GM18861 (cell line): ENCODE measurements at regions not wholly inside any gene's neighbourhood (a gene's known extent, or its start where the extent isn't known, plus 50 kb on each side); places are given as distances from the start of the nearest gene placed in this dataset.

Experiments used
- ATAC-seq: cut with Tn5 transposase; IDR thresholded peaks from one replicate; pipeline ENCODE4 v1.9.1; 2021; ENCODE audit not compliant: unreplicated experiment

- ATAC-seq = no peak
These were observed 60.7 kb upstream of the BCAT1 start for GRCh38 chr12:25009496-25010092.

- ATAC-seq = peak; percentile 48
These were observed 56.5 kb upstream of the BCAT1 start for GRCh38 chr12:25005376-25005775.

- peak; percentile 31 for ATAC-seq
These were observed 55.5 kb upstream of the BCAT1 start for GRCh38 chr12:25004447-25004846.

- no peak for ATAC-seq
These were observed 52.4 kb upstream of the BCAT1 start for GRCh38 chr12:25001311-25001710.
